ENCODE measurements at regions not wholly inside any gene's neighbourhood (a gene's known extent, or its start where the extent isn't known, plus 50 kb on each side); places are given as distances from the start of the nearest gene placed in this dataset.

- DNase-seq: no peak
These were observed 155.1 kb downstream of the SIPA1L2 start for GRCh38 chr1:232474826-232475225.

- DNase-seq: no peak
These were observed 156.0 kb downstream of the SIPA1L2 start for GRCh38 chr1:232473900-232474299.

- DNase-seq: no peak
These were observed 156.6 kb downstream of the SIPA1L2 start for GRCh38 chr1:232473324-232473723.

- no peak for DNase-seq
These were observed 157.4 kb downstream of the SIPA1L2 start for GRCh38 chr1:232472485-232473041.

- no peak for DNase-seq
These were observed 158.7 kb downstream of the SIPA1L2 start for GRCh38 chr1:232471250-232471649.

- no peak for DNase-seq
These were observed 159.2 kb downstream of the SIPA1L2 start for GRCh38 chr1:232470711-232471110.

GRCh38 chr1:232468249-232468648 is 161.7 kb downstream of the SIPA1L2 start:
- DNase-seq: no peak

GRCh38 chr1:232467073-232467760 is 162.7 kb downstream of the SIPA1L2 start:
- no peak for DNase-seq

- DNase-seq: no peak
These were observed 165.6 kb downstream of the SIPA1L2 start for GRCh38 chr1:232464325-232464724.

GRCh38 chr1:232463225-232463624 is 166.7 kb downstream of the SIPA1L2 start:
- DNase-seq: no peak

- no peak for DNase-seq
These were observed 167.7 kb downstream of the SIPA1L2 start for GRCh38 chr1:232462213-232462612.

- no peak for DNase-seq
These were observed 170.1 kb downstream of the SIPA1L2 start for GRCh38 chr1:232459826-232460225.

GRCh38 chr1:232459087-232459486 is 170.8 kb downstream of the SIPA1L2 start:
- peak; percentile 19 for DNase-seq

GRCh38 chr1:232457595-232457994 is 172.3 kb downstream of the SIPA1L2 start:
- DNase-seq: peak; percentile 45

- DNase-seq: no peak
These were observed 173.2 kb downstream of the SIPA1L2 start for GRCh38 chr1:232456714-232457113.

- DNase-seq: no peak
These were observed 175.6 kb downstream of the SIPA1L2 start for GRCh38 chr1:232454227-232454886.

GRCh38 chr1:232452736-232453440 is 177.0 kb downstream of the SIPA1L2 start:
- DNase-seq: no peak

GRCh38 chr1:232452117-232452516 is 177.8 kb downstream of the SIPA1L2 start:
- no peak for DNase-seq

- DNase-seq: no peak
These were observed 178.4 kb downstream of the SIPA1L2 start for GRCh38 chr1:232451506-232451905.

- no peak for DNase-seq
These were observed 179.3 kb downstream of the SIPA1L2 start for GRCh38 chr1:232450615-232451014.

- DNase-seq: no peak
These were observed 182.8 kb downstream of the SIPA1L2 start for GRCh38 chr1:232447125-232447524.

GRCh38 chr1:232445361-232446106 is 184.4 kb downstream of the SIPA1L2 start:
- DNase-seq: no peak

- no peak for DNase-seq
These were observed 186.6 kb downstream of the SIPA1L2 start for GRCh38 chr1:232443372-232443771.

Measured in CD4-positive, alpha-beta T cell treated with Interleukin-17A for 1 hour (primary cell).